SK-N-DZ (cell line): ENCODE measurements at regions not wholly inside any gene's neighbourhood (a gene's known extent, or its start where the extent isn't known, plus 50 kb on each side); places are given as distances from the start of the nearest gene placed in this dataset.
"Not testable (repeated sequence)": the region's sequence is repeated elsewhere in the genome, so short reads cannot be mapped to it uniquely, and the experiment has no call there.

Source experiments
- DNase-seq: peaks from one replicate; pipeline ENCODE4 v3.0.0-alpha.2; 2015; ENCODE audit warnings: low spot score

- DNase-seq: no peak
These were observed 223.9 kb upstream of the DCAF8L1 start for GRCh38 chrX:28205126-28205525.

- DNase-seq: no peak
These were observed 207.8 kb upstream of the DCAF8L1 start for GRCh38 chrX:28189011-28189410.

DNA sequence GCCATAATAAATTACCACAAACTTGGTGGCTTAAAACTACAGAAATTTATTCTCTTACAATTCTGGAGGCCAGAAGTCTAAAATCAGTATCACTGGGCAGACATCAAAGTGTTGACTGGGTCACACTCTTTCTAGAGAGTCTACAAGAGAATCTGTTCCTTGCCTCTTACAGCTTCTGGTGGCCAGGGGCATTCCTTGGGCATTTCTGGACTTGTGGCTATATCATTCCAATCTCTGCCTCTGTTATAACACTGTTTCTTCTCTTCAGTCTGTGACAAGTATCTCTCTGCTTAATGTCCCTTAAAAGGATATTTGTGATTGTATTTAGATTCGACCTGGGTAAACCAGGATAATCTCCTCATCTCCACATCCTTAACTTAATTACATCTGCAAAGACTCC lies 207.3 kb upstream of the DCAF8L1 start:
- peak; percentile 45 for DNase-seq

GRCh38 chrX:28180096-28180495 lies 198.8 kb upstream of the DCAF8L1 start:
- peak; percentile 12 for DNase-seq

DNA sequence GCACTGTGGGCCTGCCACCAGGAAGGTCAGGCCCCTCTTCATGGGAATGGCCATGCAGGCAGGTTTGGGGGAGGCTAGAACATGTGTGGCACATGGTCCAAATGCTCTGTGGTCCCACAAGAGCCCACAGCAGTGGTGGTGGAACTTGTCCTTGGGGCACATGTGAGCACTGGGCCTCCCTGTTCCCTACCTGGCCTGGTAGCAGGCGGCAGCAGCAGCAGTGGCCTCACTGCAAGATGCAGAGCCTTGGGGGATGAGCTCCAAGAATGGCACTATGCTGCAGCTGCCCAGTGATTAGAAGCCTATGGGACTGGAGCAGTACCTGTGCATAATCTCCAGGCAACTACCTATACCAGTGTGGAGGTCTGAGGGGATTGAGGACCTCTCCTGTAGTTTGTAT lies 197.0 kb upstream of the DCAF8L1 start:
- DNase-seq: no peak

DNA sequence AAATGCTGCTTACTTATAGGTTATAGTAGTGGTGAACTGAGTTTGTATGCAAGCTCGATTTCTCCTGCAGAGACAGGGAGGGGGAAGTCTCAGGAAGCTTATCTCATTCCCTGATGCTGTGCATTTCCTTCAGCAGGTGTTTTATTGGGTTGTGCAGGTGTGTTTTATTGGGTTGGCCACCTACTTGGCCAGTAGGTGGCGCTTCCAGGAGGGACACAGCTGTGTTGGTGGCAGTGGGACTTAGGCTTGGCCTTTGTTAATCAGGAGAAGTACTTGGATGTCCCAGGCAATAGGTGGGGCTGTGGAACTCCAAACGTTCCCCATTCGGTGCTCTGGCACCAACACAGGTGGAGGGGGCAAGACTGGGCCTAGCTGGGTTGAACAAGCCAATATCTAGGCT lies 196.0 kb upstream of the DCAF8L1 start:
- DNase-seq: no peak

GRCh38 chrX:28170713-28171112 lies 189.5 kb upstream of the DCAF8L1 start:
- no peak for DNase-seq

DNA sequence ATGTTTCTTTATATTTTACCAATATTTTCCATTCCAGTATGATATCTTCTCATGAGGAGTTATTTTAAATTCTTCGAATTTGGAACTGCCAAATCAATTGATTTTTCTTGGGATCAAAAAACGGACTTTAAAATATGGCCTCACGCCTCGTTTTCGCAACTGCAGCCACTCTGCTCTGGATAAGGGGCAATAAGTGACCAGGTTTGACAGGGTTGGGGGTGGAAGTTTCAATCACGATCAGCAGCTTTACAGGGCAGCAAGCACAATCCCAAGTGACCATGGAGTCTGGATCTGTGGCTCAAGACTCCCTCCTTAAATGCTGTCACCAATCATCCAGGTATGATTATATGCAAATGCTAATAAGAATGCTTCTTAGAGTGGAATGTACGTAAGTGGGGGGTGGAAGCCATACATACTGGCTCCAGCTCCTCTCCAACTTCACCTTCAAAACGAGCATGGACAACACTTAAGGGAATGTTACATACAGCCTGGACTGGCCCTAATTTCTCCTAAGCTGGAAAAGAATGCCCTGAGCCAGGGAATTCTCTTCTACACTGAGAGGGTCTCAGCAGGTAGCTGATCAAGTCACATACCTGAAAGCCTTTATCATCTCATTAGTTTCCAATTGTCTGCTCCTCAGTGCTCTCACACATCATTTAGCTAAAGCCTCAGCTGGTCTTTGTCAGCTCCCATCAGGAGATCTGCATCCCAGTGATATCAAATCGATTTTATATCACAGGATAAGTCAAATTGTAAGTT lies 176.9 kb upstream of the DCAF8L1 start:
- DNase-seq: no peak

- not testable (repeated sequence) for DNase-seq
These were observed 171.0 kb upstream of the DCAF8L1 start for GRCh38 chrX:28152263-28152662.

GRCh38 chrX:28135378-28136047 lies 154.3 kb upstream of the DCAF8L1 start:
- no peak for DNase-seq

DNA sequence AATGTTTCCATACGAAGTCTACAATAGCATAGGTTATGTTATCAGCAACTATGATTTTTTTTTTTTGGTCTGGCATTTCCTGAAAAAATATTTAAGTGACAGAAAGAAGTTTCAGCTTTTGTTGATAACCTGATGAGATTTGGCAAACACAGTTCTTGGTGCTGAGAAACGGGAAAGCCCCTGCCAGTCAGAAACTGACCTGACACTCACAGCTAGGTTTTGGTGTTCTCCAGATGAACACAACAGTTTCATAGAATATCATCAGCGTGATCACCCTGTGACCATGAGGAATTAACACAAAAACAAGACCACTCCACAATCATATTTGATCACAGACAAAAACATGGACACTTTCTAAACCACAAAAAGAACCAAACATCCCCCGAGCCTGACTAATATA lies 152.5 kb upstream of the DCAF8L1 start:
- DNase-seq: no peak

- DNase-seq: no peak
These were observed 146.4 kb upstream of the DCAF8L1 start for GRCh38 chrX:28127662-28128061.

GRCh38 chrX:28126886-28127285 lies 145.6 kb upstream of the DCAF8L1 start:
- peak; percentile 18 for DNase-seq

GRCh38 chrX:28124416-28124815 lies 143.2 kb upstream of the DCAF8L1 start:
- no peak for DNase-seq

DNA sequence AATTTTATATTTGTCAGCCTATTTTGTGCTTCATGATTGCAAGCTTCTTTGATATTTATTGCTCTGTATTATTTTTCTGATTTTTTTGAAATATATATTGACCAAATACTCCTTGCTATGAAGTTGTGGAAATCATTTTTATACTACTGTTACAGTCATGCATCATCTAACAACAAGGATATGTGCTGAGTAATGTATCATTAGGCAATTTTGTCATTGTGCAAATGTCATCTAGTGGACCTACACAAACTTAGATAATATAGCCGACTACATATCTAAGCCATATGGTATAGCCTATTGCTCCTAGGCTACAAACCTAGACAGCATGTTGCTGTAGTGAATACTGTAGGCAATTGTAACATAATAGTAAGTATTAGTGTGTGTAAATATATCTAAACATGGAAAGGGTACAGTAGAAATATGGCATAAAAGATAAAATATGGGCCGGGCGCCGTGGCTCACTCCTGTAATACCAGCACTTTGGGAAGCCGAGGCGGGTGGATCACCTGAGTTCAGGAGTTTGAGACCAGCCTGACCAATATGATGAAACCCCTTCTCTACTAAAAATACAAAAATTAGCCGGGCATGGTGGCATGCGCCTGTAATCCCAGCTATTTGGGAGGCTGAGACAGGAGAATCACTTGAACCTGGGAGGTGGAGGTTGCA lies 139.5 kb upstream of the DCAF8L1 start:
- not testable (repeated sequence) for DNase-seq

DNA sequence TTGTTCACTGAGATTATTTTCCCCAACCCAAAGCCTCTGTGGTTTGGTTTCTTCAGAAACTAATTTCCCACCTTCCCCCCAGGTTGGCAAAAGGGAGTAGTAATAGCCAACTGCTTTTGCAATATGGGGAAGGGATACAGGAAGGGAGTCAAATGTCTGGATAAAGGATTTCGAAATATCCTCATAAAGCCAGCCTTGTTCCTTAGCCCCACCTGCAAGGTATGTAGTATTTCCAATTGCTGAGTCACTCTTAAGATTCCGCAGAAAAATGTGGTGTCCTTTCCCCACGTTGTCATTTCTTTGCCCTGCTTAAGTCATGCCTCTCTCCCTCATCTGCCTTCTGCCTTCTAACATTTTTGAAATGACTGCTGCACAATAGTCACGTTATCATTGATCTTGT lies 138.8 kb upstream of the DCAF8L1 start:
- DNase-seq: no peak

- no peak for DNase-seq
These were observed 127.1 kb upstream of the DCAF8L1 start for GRCh38 chrX:28108186-28108945.

- no peak for DNase-seq
These were observed 117.9 kb upstream of the DCAF8L1 start for GRCh38 chrX:28099166-28099565.

DNA sequence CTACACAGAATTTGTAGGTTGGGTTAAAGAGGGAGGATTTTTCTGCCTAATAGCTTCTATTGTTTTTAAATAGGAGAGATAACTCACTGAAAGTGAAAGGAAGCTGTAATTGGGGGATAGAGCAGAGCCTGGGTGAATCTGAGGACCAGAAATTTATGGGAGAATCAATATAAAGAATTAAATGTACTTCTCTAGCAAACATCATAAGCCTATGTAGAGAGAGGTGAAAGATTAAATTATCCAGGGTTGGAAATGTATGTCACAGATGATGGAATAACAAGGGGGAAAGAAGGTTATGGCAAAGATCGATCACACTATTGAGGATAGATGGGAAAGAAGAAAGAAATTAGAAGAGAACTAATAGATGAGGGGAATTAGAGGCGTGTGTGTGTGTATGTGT lies 104.4 kb upstream of the DCAF8L1 start:
- DNase-seq: no peak

DNA sequence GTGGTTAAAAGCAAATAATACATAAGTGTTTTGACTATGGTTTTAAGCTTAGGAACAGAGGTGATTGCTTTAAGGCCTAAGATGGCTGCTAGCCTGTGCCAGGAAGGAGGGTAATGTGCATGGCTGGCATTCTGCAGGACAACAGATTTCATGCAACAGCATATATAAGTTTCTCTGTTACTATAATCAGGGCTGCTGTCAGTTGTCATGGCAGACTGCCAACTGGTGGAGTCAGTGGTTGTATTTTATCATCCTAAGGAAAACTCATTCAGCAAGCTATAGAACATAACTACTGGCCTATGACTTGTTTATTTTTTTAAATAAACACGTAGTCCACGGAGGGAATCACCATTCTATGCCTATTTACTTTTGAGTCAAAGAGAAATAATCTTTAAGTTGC lies 77.7 kb upstream of the DCAF8L1 start:
- no peak for DNase-seq

DNA sequence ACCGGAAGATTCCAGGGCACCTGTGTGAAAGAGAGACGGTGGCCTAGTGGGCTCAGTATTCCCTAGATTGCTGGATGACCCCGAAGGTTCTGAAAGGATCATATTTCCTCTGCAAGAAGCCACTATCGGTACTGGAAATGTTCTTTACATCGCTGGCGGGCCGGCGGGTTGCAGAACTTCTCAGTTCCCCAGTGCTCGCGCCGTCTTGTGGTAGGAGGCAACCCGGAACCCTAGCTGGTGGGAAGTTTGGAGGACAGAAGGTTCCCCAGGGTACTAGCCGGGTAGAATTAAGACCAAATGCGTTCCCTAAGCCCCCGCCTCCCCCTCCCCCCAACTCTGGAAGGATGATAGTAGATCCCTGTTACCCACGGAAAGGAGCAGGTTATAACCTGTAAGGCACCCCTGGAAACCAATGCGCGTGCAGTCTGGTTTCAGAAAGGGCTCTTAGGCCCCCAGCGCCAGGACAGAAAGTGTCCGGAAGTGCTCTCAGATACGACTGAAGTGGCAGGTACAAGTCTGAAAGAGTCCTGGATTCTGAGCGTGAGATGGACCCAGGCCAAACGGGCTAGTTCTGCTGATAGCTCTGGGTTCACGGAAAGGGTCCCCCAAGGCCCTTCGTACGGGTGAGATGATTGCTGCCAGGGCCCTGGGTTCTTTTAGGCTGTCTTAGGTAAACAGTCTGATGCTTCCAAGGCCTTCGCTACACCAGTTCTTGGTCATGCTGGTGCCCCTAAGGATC lies 61.7 kb upstream of the DCAF8L1 start:
- no peak for DNase-seq
